ENCODE measurements at regions not wholly inside any gene's neighbourhood (a gene's known extent, or its start where the extent isn't known, plus 50 kb on each side); places are given as distances from the start of the nearest gene placed in this dataset.

- H3K4me3 ChIP-seq, result no peak overlapping the region
- in situ Hi-C loops (cut with MboI; ENCODE audit: low sequenced_read_pairs in 4 of 4) (no loop called here), intact Hi-C loops (cut with DNase I; ENCODE audit: low total_unique reads) (no loop called here)
- DNase-seq, result no peak
- no peaks in the 10 kb centered on the region for H3K27me3 ChIP-seq
- no peak overlapping the region for H3K27ac ChIP-seq
- ATAC-seq, result no peak
- H3K9me3 ChIP-seq, result no peaks in the 10 kb centered on the region
- no peaks in the 10 kb centered on the region for H3K4me1 ChIP-seq
- no peaks in the 10 kb centered on the region for H3K36me3 ChIP-seq
- TF ChIP-seq POLR2A (IDR thresholded peaks at IDR 0.05) (no peak), CTCF (IDR thresholded peaks at IDR 0.05 in 4 of 5, conservative IDR thresholded peaks at IDR 0.05 in 1 of 5) (no peak)
These were observed 230.6 kb upstream of the PEX5L start for GRCh38 chr3:180267202-180267843.

GRCh38 chr3:180274536-180274935, 237.8 kb upstream of the PEX5L start:
- Histone ChIP-seq H3K27me3 (no peaks in the 10 kb centered on the region), H3K27ac (no peak overlapping the region), H3K4me1 (no peaks in the 10 kb centered on the region), H3K4me3 (no peak overlapping the region), H3K9me3 (no peaks in the 10 kb centered on the region), H3K36me3 (no peaks in the 10 kb centered on the region)
- intact Hi-C loops (cut with DNase I; ENCODE audit: low total_unique reads), result no loop called here
- TF ChIP-seq CTCF (IDR thresholded peaks at IDR 0.05 in 4 of 5, conservative IDR thresholded peaks at IDR 0.05 in 1 of 5), result no peak
- in situ Hi-C loops (cut with MboI; ENCODE audit: low sequenced_read_pairs in 4 of 4), result no loop called here
- DNase-seq (no peak), ATAC-seq (no peak)

GRCh38 chr3:180275176-180275575, 238.4 kb upstream of the PEX5L start:
- Histone ChIP-seq H3K9me3 (no peaks in the 10 kb centered on the region), H3K4me1 (no peaks in the 10 kb centered on the region), H3K27me3 (no peaks in the 10 kb centered on the region), H3K4me3 (no peak overlapping the region), H3K27ac (no peak overlapping the region), H3K36me3 (no peaks in the 10 kb centered on the region)
- intact Hi-C loops (cut with DNase I; ENCODE audit: low total_unique reads), result no loop called here
- TF ChIP-seq POLR2A (IDR thresholded peaks at IDR 0.05) (no peak), CTCF (IDR thresholded peaks at IDR 0.05 in 4 of 5, conservative IDR thresholded peaks at IDR 0.05 in 1 of 5) (no peak)
- in situ Hi-C loops (cut with MboI; ENCODE audit: low sequenced_read_pairs in 4 of 4), result no loop called here
- DNase-seq (no peak), ATAC-seq (no peak)

GRCh38 chr3:180277041-180277440, 240.3 kb upstream of the PEX5L start:
- TF ChIP-seq CTCF (IDR thresholded peaks at IDR 0.05 in 4 of 5, conservative IDR thresholded peaks at IDR 0.05 in 1 of 5), result no peak
- no peak for TF ChIP-seq POLR2A (IDR thresholded peaks at IDR 0.05)
- H3K9me3 ChIP-seq, result no peaks in the 10 kb centered on the region
- H3K4me3 ChIP-seq, result no peak overlapping the region
- intact Hi-C loops (cut with DNase I; ENCODE audit: low total_unique reads), result no loop called here
- in situ Hi-C loops (cut with MboI; ENCODE audit: low sequenced_read_pairs in 4 of 4), result no loop called here
- H3K27me3 ChIP-seq, result no peaks in the 10 kb centered on the region
- no peak for DNase-seq
- no peak overlapping the region for H3K27ac ChIP-seq
- no peak for ATAC-seq
- no peaks in the 10 kb centered on the region for H3K36me3 ChIP-seq
- no peaks in the 10 kb centered on the region for H3K4me1 ChIP-seq

GRCh38 chr3:180278583-180279188, 241.9 kb upstream of the PEX5L start:
- no peak overlapping the region for H3K4me3 ChIP-seq
- ATAC-seq (no peak), DNase-seq (no peak)
- no peaks in the 10 kb centered on the region for H3K27me3 ChIP-seq
- intact Hi-C loops (cut with DNase I; ENCODE audit: low total_unique reads), result no loop called here
- no peaks in the 10 kb centered on the region for H3K36me3 ChIP-seq
- TF ChIP-seq CTCF (IDR thresholded peaks at IDR 0.05 in 4 of 5, conservative IDR thresholded peaks at IDR 0.05 in 1 of 5), result no peak
- TF ChIP-seq POLR2A (IDR thresholded peaks at IDR 0.05), result no peak
- no peaks in the 10 kb centered on the region for H3K9me3 ChIP-seq
- H3K4me1 ChIP-seq, result no peaks in the 10 kb centered on the region
- H3K27ac ChIP-seq, result no peak overlapping the region
- in situ Hi-C loops (cut with MboI; ENCODE audit: low sequenced_read_pairs in 4 of 4), result no loop called here
